ENCODE measurements at regions not wholly inside any gene's neighbourhood (a gene's known extent, or its start where the extent isn't known, plus 50 kb on each side); places are given as distances from the start of the nearest gene placed in this dataset.

- FAIRE-seq (no peak), DNase-seq (ENCODE audit: low read depth, low spot score) (no peak)
- Histone ChIP-seq H3K4me3 (replicated peaks in 1 of 3; ENCODE audit: insufficient read depth in 1 of 3, low read depth in 1 of 3, low read length in 3 of 3) (no peak overlapping the region), H3K4me1 (ENCODE audit: control insufficient read depth, extremely low read depth, insufficient read depth, low read length) (peaks cover 7% of the 10 kb centered on the region), H3K36me3 (ENCODE audit: control insufficient read depth in 2 of 2, extremely low read depth in 1 of 2, insufficient read depth in 2 of 2, low read length in 2 of 2) (no peaks in the 10 kb centered on the region), H3K4me2 (ENCODE audit: insufficient read depth, low read length) (no peak overlapping the region), H3K27me3 (ENCODE audit: control insufficient read depth in 2 of 2, insufficient read depth in 2 of 2, low read length in 2 of 2) (no peaks in the 10 kb centered on the region), H4K20me1 (replicated peaks; ENCODE audit: control insufficient read depth, extremely low read depth, insufficient read depth, low read length) (no peaks in the 10 kb centered on the region), H3K79me2 (ENCODE audit: control insufficient read depth, insufficient read depth, low read length) (no peaks in the 10 kb centered on the region), H3K9me3 (replicated peaks; ENCODE audit: control insufficient read depth, insufficient read depth, low read length) (no peaks in the 10 kb centered on the region), H3K9me1 (replicated peaks; ENCODE audit: control insufficient read depth, extremely low read depth, insufficient read depth, low read length) (no peaks in the 10 kb centered on the region), H2AFZ (ENCODE audit: low read depth, low read length) (no peak overlapping the region), H3K27ac (ENCODE audit: insufficient read depth, low read depth, low read length) (no peak overlapping the region), H3K9ac (replicated peaks; ENCODE audit: extremely low read depth, insufficient read depth, low read length) (no peak overlapping the region)
- POLR2A ChIA-PET = interaction anchor here (0.8 kb wide), 1 partner anchor 74 kb away, joined by 3 read pairs; no protein-coding TSS in a partner anchor
- BruUV-seq (replicated peaks) = no TSS peak
- TF ChIP-seq CTCF (IDR thresholded peaks at IDR 0.05; ENCODE audit: extremely low read depth in 1 of 2, insufficient read depth in 1 of 2, low read depth in 1 of 2, low read length in 2 of 2) (no peak), MAX (IDR thresholded peaks at IDR 0.05; ENCODE audit: insufficient read depth, insufficient read length) (no peak), POLR2A (IDR thresholded peaks at IDR 0.05; ENCODE audit: low read depth, low read length) (no peak), JUN (IDR thresholded peaks at IDR 0.05; ENCODE audit: borderline replicate concordance, insufficient read depth, insufficient read length, low read depth) (no peak), GATA2 (IDR thresholded peaks at IDR 0.05; ENCODE audit: insufficient read depth, insufficient read length, low read depth, low read length) (no peak), MYC (IDR thresholded peaks at IDR 0.05; ENCODE audit: low read depth, low read length) (no peak), FOS (IDR thresholded peaks at IDR 0.05; ENCODE audit: borderline replicate concordance, insufficient read depth, low read length) (no peak), POLR2AphosphoS5 (IDR thresholded peaks at IDR 0.05; ENCODE audit: insufficient read depth, low read depth, low read length) (no peak), EZH2 (IDR thresholded peaks at IDR 0.05; ENCODE audit: borderline replicate concordance, low read depth, low read length, severe bottlenecking) (no peak)
- CTCF ChIA-PET = interaction anchor here (1.0 to 1.9 kb wide), 3 partner anchors 10 to 38 kb away, joined by 5 to 7 read pairs (median 6); no protein-coding TSS in a partner anchor
- intact Hi-C loops (cut with micrococcal nuclease) (no loop called here), dilution Hi-C loops (cut with MboI; ENCODE audit: extremely low pct_ligation_motif_present, low sequenced_read_pairs) (no loop called here)
These were observed 75.6 kb upstream of the FLRT2 start for GRCh38 chr14:85454226-85454813.
